HepG2 (cell line): ENCODE measurements at regions not wholly inside any gene's neighbourhood (a gene's known extent, or its start where the extent isn't known, plus 50 kb on each side); places are given as distances from the start of the nearest gene placed in this dataset.

Experiments
- ATAC-seq: fragments of 200-7000 bp; cut with Tn5 transposase; 3 replicates; pipeline ENCODE4 v1.9.1; 2020; ENCODE audit warnings: mild to moderate bottlenecking, moderate library complexity
- BruUV-seq: library from RNA; stranded (reverse); fragments of 400-500 nt; replicated peaks from 2 replicates; lab custom pipeline; 2021; lab: Mats Ljungman, UMichigan
- CTCF ChIA-PET: fragments of 300-600 bp; formaldehyde crosslinking; extraction: SDS; loops from one replicate; lab custom pipeline; 2021; ENCODE audit warnings: low total read pairs, inconsistent platforms, low intra/inter-chr PET ratio; lab: Yijun Ruan, JAX
- POLR2A ChIA-PET: fragments of 350-600 bp; sonication (Branson Sonifier 250); formaldehyde crosslinking; loops from one replicate; lab custom pipeline; 2020; ENCODE audit warnings: antibody characterized with exemption, inconsistent platforms; lab: Yijun Ruan, JAX
- DNase-seq: peaks from one replicate; pipeline ENCODE4 v3.0.0-alpha.2; 2015; ENCODE audit warnings: low spot score
- FAIRE-seq: peaks from 3 replicates; lab custom pipeline; 2011; peaks lifted over from hg19 to GRCh38; lab: Jason Lieb, UNC
- H2AFZ ChIP-seq: one replicate; pipeline ENCODE4 v1.6.1; 2011; ENCODE audit warnings: low read length, inconsistent platforms
- H3K27ac ChIP-seq: fragments of 300-600 bp; 3 replicates; pipeline ENCODE4 v1.8.0; 2011; ENCODE audit warnings: mixed run types, mild to moderate bottlenecking, mixed read lengths, low read length, inconsistent platforms; ENCODE audit not compliant: insufficient read depth; ENCODE audit errors: extremely low read length
- H3K27me3 ChIP-seq, 2 experiments: fragments of 200-600 bp in 1 of 2; 2 replicates in 1 of 2; 3 replicates in 1 of 2; pipeline versions ENCODE4 v1.6.0 to v1.8.0; 2011; ENCODE audit warnings: low read length in 2 of 2, mild to moderate bottlenecking in 2 of 2, moderate library complexity in 2 of 2, inconsistent platforms in 1 of 2; ENCODE audit not compliant: insufficient read depth in 2 of 2, control insufficient read depth in 1 of 2
- H3K36me3 ChIP-seq, 2 experiments: fragments of 200-600 bp in 1 of 2; replicated peaks in 1 of 2; 2 replicates in 1 of 2; 3 replicates in 1 of 2; pipeline versions ENCODE4 v1.5.1 to v1.8.0; 2011; ENCODE audit warnings: low read length in 2 of 2, inconsistent platforms in 1 of 2; ENCODE audit not compliant: insufficient read depth in 2 of 2, control insufficient read depth in 1 of 2
- H3K4me1 ChIP-seq: 2 replicates; pipeline ENCODE4 v1.5.1; 2012; ENCODE audit warnings: low read length, inconsistent platforms; ENCODE audit not compliant: insufficient read depth
- H3K4me2 ChIP-seq: 2 replicates; pipeline ENCODE4 v1.6.0; 2011; ENCODE audit warnings: low read depth, low read length, inconsistent platforms
- H3K4me3 ChIP-seq, 3 experiments: fragments of 200-600 bp in 1 of 3; sonication (generic), shearing (Covaris generic) in 1 of 3; replicated peaks in 1 of 3; 2 replicates each; pipeline ENCODE4 v1.5.1; 2011 to 2016; ENCODE audit warnings: low read length in 3 of 3, inconsistent platforms in 2 of 3, low read depth in 2 of 3, mild to moderate bottlenecking in 2 of 3, control low read depth in 1 of 3, mixed read lengths in 1 of 3; ENCODE audit not compliant: insufficient read depth in 1 of 3
- H3K79me2 ChIP-seq: one replicate; pipeline ENCODE4 v1.6.1; 2011; ENCODE audit warnings: low read length, inconsistent platforms; ENCODE audit not compliant: insufficient read depth
- H3K9ac ChIP-seq: 2 replicates; pipeline ENCODE4 v1.6.0; 2011; ENCODE audit warnings: mild to moderate bottlenecking, low read depth, low read length, inconsistent platforms; ENCODE audit not compliant: insufficient read depth
- H3K9me3 ChIP-seq: 2 replicates; pipeline ENCODE4 v1.5.1; 2012; ENCODE audit warnings: mild to moderate bottlenecking, low read length
- H4K20me1 ChIP-seq: 2 replicates; pipeline ENCODE4 v1.6.0; 2011; ENCODE audit warnings: inconsistent platforms, mild to moderate bottlenecking, low read length, moderate library complexity; ENCODE audit not compliant: insufficient read depth
- ATF1 ChIP-seq: IDR thresholded peaks from 2 replicates; pipeline ENCODE4 v1.6.1; 2016; ENCODE audit warnings: mild to moderate bottlenecking, control low read depth
- ATF2 ChIP-seq: sonication (generic); formaldehyde crosslinking; IDR thresholded peaks from 2 replicates; pipeline ENCODE4 v1.4.0; 2020; ENCODE audit warnings: missing genetic modification reagents
- CHCHD3 ChIP-seq: sonication (generic); formaldehyde crosslinking; IDR thresholded peaks from 2 replicates; pipeline ENCODE4 v1.8.0; 2022; ENCODE audit warnings: mild to moderate bottlenecking, missing genetic modification reagents, moderate library complexity
- HNF4A ChIP-seq: sonication (generic); formaldehyde crosslinking; IDR thresholded peaks from 2 replicates; pipeline ENCODE4 v1.4.0; 2020; ENCODE audit warnings: missing genetic modification reagents
- MEIS1 ChIP-seq: sonication (generic); formaldehyde crosslinking; IDR thresholded peaks from 2 replicates; pipeline ENCODE4 v1.9.0; 2021; ENCODE audit warnings: mild to moderate bottlenecking, missing genetic modification reagents, moderate library complexity, borderline replicate concordance
- NR3C1 ChIP-seq: sonication (generic); formaldehyde crosslinking; IDR thresholded peaks from 2 replicates; pipeline ENCODE4 v1.4.0; 2020; ENCODE audit warnings: missing genetic modification reagents
- THAP11 ChIP-seq: IDR thresholded peaks from 2 replicates; pipeline ENCODE4 v1.6.1; 2016; ENCODE audit warnings: missing biosample characterization, missing genetic modification reagents
- ZGPAT ChIP-seq: IDR thresholded peaks from 2 replicates; pipeline ENCODE4 v1.6.1; 2016; ENCODE audit warnings: mild to moderate bottlenecking
- ZMYM3 ChIP-seq: sonication (generic); formaldehyde crosslinking; IDR thresholded peaks from 2 replicates; pipeline ENCODE4 v1.5.1; 2020; ENCODE audit warnings: mild to moderate bottlenecking, missing genetic modification reagents
- ZNF562 ChIP-seq: sonication (generic); formaldehyde crosslinking; IDR thresholded peaks from 2 replicates; pipeline ENCODE4 v1.8.0; 2022; ENCODE audit warnings: missing genetic modification reagents, borderline replicate concordance
- ZNF629 ChIP-seq: sonication (generic); formaldehyde crosslinking; conservative IDR thresholded peaks from 2 replicates; pipeline ENCODE4 v1.5.0; 2020; ENCODE audit warnings: missing genetic modification reagents
- ZNF652 ChIP-seq: IDR thresholded peaks from 2 replicates; pipeline ENCODE4 v1.6.1; 2016; ENCODE audit warnings: low read depth, borderline replicate concordance
- WGBS: methylation state at CpG from one replicate; pipeline ENCODE4 v1.1.6; 2017; ENCODE audit warnings: low lambda C conversion rate; 5-methylcytosine and 5-hydroxymethylcytosine counted together
- in situ Hi-C: cut with HindIII; loops from 2 replicates; pipeline ENCODE4 v1.10.0; 2017; ENCODE audit warnings: low pct_unique_long_range_greater_than_20kb; ENCODE audit not compliant: extremely low pct_ligation_motif_present
- intact Hi-C: fragments of 100-400 bp; cut with micrococcal nuclease; formaldehyde crosslinking; loops from one replicate; pipeline ENCODE4 v1.10.0; 2022; ENCODE audit not compliant: unreplicated experiment
- TF ChIP-seq, protein P1 (sequence below): sonication (generic); formaldehyde crosslinking; IDR thresholded peaks from 2 replicates; pipeline ENCODE4 v1.4.0; 2020; ENCODE audit warnings: mild to moderate bottlenecking, missing genetic modification reagents
- TF ChIP-seq, protein P2 (sequence below): sonication (generic); formaldehyde crosslinking; IDR thresholded peaks from 2 replicates; pipeline ENCODE4 v1.4.0; 2020; ENCODE audit warnings: missing genetic modification reagents, borderline replicate concordance
- TF ChIP-seq, protein P3 (sequence below): sonication (generic); formaldehyde crosslinking; IDR thresholded peaks from 2 replicates; pipeline ENCODE4 v1.8.1; 2023; ENCODE audit warnings: mild to moderate bottlenecking, moderate library complexity, missing genetic modification reagents

DNA sequence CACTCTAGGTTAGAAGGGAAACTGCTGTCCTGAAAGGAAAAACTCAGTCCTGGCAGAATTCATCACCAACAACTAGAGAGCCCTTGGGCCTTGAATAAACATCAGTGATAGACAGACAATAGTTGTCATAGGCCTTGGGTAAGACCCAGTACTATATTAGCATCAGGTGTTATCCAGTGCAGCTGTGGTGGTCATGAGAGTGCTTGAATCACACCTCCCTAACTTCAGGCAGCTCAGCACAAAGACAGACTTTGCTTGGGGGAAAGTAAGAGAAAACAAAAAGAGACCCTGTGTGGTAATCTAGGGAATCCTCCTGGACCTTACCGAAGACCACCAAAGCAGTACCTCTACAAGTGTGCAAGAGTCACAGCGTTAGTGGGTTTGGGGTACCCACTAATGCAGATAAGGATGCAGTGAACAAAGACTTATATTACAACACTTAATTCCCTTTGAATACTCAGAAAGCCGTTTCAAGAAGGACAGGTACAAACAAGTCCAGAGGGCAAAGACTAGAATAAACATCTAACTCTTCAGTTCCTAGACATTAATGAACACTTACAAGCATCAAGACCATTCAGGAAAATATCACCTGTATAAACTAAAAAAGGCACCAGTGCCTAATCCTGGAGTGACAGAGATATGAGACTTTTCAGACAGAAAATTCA, 332.3 kb upstream of the EPHA3 start:
- H2AFZ ChIP-seq: no peak overlapping the region
- no peak for ATAC-seq
- CTCF ChIA-PET: no interaction called here
- POLR2A ChIA-PET: no interaction called here
- no peaks in the 10 kb centered on the region for H3K36me3 ChIP-seq
- H4K20me1 ChIP-seq: no peaks in the 10 kb centered on the region
- no peak for FAIRE-seq
- WGBS: 0% methylated on average over 3 of the region's 3 CpGs
- H3K27ac ChIP-seq: no peak overlapping the region
- no peak overlapping the region for H3K4me2 ChIP-seq
- no TSS peak for BruUV-seq
- no peak for DNase-seq
- no peaks in the 10 kb centered on the region for H3K9me3 ChIP-seq
- in situ Hi-C loops: no loop called here
- intact Hi-C loops: no loop called here
- no peaks in the 10 kb centered on the region for H3K27me3 ChIP-seq
- H3K9ac ChIP-seq: no peak overlapping the region
- no peak overlapping the region for H3K4me3 ChIP-seq
- no peaks in the 10 kb centered on the region for H3K79me2 ChIP-seq
- no peaks in the 10 kb centered on the region for H3K4me1 ChIP-seq
- no peak for TF ChIP-seq ATF2 (CRISPR knock-in tag)
- TF ChIP-seq ZNF629 (CRISPR knock-in tag): no peak
- no peak for TF ChIP-seq MEIS1 (CRISPR knock-in tag)
- TF ChIP-seq, protein P1, sequence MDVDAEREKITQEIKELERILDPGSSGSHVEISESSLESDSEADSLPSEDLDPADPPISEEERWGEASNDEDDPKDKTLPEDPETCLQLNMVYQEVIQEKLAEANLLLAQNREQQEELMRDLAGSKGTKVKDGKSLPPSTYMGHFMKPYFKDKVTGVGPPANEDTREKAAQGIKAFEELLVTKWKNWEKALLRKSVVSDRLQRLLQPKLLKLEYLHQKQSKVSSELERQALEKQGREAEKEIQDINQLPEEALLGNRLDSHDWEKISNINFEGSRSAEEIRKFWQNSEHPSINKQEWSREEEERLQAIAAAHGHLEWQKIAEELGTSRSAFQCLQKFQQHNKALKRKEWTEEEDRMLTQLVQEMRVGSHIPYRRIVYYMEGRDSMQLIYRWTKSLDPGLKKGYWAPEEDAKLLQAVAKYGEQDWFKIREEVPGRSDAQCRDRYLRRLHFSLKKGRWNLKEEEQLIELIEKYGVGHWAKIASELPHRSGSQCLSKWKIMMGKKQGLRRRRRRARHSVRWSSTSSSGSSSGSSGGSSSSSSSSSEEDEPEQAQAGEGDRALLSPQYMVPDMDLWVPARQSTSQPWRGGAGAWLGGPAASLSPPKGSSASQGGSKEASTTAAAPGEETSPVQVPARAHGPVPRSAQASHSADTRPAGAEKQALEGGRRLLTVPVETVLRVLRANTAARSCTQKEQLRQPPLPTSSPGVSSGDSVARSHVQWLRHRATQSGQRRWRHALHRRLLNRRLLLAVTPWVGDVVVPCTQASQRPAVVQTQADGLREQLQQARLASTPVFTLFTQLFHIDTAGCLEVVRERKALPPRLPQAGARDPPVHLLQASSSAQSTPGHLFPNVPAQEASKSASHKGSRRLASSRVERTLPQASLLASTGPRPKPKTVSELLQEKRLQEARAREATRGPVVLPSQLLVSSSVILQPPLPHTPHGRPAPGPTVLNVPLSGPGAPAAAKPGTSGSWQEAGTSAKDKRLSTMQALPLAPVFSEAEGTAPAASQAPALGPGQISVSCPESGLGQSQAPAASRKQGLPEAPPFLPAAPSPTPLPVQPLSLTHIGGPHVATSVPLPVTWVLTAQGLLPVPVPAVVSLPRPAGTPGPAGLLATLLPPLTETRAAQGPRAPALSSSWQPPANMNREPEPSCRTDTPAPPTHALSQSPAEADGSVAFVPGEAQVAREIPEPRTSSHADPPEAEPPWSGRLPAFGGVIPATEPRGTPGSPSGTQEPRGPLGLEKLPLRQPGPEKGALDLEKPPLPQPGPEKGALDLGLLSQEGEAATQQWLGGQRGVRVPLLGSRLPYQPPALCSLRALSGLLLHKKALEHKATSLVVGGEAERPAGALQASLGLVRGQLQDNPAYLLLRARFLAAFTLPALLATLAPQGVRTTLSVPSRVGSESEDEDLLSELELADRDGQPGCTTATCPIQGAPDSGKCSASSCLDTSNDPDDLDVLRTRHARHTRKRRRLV (CRISPR knock-in tag): no peak
- TF ChIP-seq HNF4A (CRISPR knock-in tag): no peak
- no peak for TF ChIP-seq ZMYM3 (CRISPR knock-in tag)
- TF ChIP-seq, protein P2, sequence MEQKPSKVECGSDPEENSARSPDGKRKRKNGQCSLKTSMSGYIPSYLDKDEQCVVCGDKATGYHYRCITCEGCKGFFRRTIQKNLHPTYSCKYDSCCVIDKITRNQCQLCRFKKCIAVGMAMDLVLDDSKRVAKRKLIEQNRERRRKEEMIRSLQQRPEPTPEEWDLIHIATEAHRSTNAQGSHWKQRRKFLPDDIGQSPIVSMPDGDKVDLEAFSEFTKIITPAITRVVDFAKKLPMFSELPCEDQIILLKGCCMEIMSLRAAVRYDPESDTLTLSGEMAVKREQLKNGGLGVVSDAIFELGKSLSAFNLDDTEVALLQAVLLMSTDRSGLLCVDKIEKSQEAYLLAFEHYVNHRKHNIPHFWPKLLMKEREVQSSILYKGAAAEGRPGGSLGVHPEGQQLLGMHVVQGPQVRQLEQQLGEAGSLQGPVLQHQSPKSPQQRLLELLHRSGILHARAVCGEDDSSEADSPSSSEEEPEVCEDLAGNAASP (CRISPR knock-in tag): no peak
- TF ChIP-seq CHCHD3 (CRISPR knock-in tag): no peak
- TF ChIP-seq, protein P3, sequence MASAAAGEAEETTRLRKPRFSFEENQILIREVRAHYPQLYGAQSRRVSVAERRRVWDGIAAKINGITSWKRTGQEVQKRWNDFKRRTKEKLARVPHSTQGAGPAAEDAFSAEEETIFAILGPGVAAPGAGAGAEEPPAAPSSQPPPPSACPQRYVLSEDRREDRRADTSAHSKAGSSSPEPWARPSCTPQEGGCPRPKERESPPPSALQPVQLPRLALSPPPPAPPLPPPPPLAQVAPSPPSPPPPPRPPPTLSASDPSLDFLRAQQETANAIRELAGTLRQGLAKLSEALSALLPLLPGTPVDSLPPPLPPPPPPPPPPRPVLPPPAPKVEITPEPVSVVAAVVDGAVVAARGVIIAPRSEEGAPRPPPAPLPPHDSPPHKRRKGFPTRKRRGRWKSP: no peak
- no peak for TF ChIP-seq THAP11 (CRISPR knock-in tag)
- no peak for TF ChIP-seq ATF1
- no peak for TF ChIP-seq NR3C1 (CRISPR knock-in tag)
- no peak for TF ChIP-seq ZNF562
- TF ChIP-seq ZGPAT: no peak
- TF ChIP-seq ZNF652 (CRISPR knock-in tag): no peak
